NB4 (cell line): ENCODE measurements at regions not wholly inside any gene's neighbourhood (a gene's known extent, or its start where the extent isn't known, plus 50 kb on each side); places are given as distances from the start of the nearest gene placed in this dataset.

ENCODE experiments used
- CTCF ChIP-seq: IDR thresholded peaks from one replicate; pipeline ENCODE4 v1.5.1; 2012; ENCODE audit warnings: low read depth, low read length
- TF ChIP-seq, protein P1 (sequence below): IDR thresholded peaks from 2 replicates; pipeline ENCODE4 v1.6.1; 2011; ENCODE audit warnings: low read depth, low read length

DNA sequence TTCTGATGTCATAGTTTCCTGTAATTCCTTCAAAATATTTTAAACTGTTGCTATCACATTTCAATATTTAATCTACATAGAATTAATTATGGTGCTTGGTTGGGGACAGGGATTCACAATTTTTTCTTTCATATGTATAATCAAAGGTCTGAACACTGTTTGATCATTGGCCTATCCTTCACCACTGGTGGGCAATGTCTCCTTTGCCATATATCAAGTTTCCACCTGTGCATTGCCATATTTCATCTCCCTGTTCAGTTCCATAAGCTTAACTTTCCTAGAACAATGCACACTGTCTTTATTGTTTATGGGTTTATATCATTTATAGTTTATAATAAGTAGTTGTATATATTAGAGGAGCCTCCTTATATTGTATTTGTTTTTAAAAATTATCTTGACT, 374.9 kb upstream of the PTBP2 start:
- no peak for TF ChIP-seq CTCF
- TF ChIP-seq, protein P1, sequence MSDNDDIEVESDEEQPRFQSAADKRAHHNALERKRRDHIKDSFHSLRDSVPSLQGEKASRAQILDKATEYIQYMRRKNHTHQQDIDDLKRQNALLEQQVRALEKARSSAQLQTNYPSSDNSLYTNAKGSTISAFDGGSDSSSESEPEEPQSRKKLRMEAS: no peak
